PC-9 (cell line): ENCODE measurements at regions not wholly inside any gene's neighbourhood (a gene's known extent, or its start where the extent isn't known, plus 50 kb on each side); places are given as distances from the start of the nearest gene placed in this dataset.

Experiments used
- EZH2 ChIP-seq: fragments of 200-600 bp; sonication (generic); IDR thresholded peaks from 2 replicates; pipeline ENCODE4 v1.8.0; 2017; ENCODE audit warnings: antibody characterized with exemption, low read depth
- TF ChIP-seq, protein P1 (sequence below): fragments of 200-600 bp; sonication (generic); conservative IDR thresholded peaks from 2 replicates; pipeline ENCODE4 v1.6.1; 2017; ENCODE audit warnings: mixed run types, antibody characterized with exemption, mild to moderate bottlenecking, moderate library complexity

DNA sequence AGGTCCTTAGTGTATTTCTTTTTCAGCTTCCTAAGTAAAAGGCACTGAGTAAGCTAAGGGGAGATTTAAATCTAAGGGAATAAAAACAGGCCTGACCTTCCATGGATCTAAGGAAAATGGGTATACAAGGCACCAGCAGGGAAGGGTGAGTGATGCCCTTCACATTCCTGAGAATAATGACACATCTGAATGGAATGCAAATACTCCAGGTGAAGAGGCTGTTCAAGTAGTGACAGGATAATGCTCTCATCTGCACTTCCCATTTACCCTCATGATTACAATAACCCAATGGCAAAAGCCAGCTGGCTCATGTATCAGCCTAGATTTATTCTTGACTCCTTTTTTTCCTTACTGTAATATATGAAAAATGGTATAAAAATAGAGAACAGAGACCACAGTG lies 216.2 kb upstream of the ACTBL2 start:
- TF ChIP-seq, protein P1, sequence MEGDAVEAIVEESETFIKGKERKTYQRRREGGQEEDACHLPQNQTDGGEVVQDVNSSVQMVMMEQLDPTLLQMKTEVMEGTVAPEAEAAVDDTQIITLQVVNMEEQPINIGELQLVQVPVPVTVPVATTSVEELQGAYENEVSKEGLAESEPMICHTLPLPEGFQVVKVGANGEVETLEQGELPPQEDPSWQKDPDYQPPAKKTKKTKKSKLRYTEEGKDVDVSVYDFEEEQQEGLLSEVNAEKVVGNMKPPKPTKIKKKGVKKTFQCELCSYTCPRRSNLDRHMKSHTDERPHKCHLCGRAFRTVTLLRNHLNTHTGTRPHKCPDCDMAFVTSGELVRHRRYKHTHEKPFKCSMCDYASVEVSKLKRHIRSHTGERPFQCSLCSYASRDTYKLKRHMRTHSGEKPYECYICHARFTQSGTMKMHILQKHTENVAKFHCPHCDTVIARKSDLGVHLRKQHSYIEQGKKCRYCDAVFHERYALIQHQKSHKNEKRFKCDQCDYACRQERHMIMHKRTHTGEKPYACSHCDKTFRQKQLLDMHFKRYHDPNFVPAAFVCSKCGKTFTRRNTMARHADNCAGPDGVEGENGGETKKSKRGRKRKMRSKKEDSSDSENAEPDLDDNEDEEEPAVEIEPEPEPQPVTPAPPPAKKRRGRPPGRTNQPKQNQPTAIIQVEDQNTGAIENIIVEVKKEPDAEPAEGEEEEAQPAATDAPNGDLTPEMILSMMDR = no peak
- TF ChIP-seq EZH2 = no peak
